ENCODE measurements at regions not wholly inside any gene's neighbourhood (a gene's known extent, or its start where the extent isn't known, plus 50 kb on each side); places are given as distances from the start of the nearest gene placed in this dataset.

DNA sequence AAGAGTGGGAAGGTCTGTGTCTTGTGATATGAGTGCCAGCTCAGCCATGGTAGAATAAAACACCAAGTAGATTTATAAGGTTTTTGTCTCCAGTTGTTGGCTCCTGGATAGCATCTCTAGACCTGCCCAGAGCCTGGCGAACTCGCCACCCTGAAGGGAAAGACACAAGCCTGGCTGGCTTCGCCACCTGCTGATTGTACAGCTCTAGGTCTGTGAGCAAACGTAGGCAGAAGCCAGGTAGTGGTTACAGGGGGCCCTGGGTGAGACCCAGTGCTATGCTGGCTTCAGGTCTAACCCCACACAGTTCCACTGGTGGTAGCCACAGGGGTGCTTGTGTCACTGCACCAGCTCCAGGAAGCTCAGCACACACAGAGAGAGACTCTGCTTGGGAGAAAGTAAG lies 100.5 kb downstream of the BLTP1 start:
- H3K36me3 ChIP-seq (ENCODE audit: low read depth, missing control alignments) = no peaks in the 10 kb centered on the region
- 95 to 96% methylated on average over 3 to 4 of the region's 4 CpGs for WGBS, 2 donors

GRCh38 chr4:122259849-122260248 lies 107.7 kb downstream of the BLTP1 start:
- no peaks in the 10 kb centered on the region for H3K36me3 ChIP-seq (ENCODE audit: low read depth, missing control alignments)
- 94 to 100% methylated on average over 1 of the region's 1 CpG for WGBS, 2 donors

More for the DNA sequence above, 100.5 kb downstream of the BLTP1 start:
- no peak for TF ChIP-seq CTCF (IDR thresholded peaks at IDR 0.05)
- TF ChIP-seq POLR2A (IDR thresholded peaks at IDR 0.05) = no peak
- Histone ChIP-seq H3K9me3 (no peaks in the 10 kb centered on the region), H3K27me3 (no peaks in the 10 kb centered on the region), H3K4me3 (no peak overlapping the region), H3K4me1 (no peaks in the 10 kb centered on the region), H3K27ac (no peak overlapping the region)
- DNase-seq = no peak
- intact Hi-C loops (cut with DNase I; ENCODE audit: low total_unique reads) = no loop called here

GRCh38 chr4:122276359-122276758 lies 102.5 kb upstream of the ADAD1 start:
- TF ChIP-seq POLR2A (IDR thresholded peaks at IDR 0.05) (no peak), CTCF (IDR thresholded peaks at IDR 0.05) (no peak)
- intact Hi-C loops (cut with DNase I; ENCODE audit: low total_unique reads) = no loop called here
- 92 to 100% methylated on average over 1 of the region's 1 CpG for WGBS, 2 donors

More at GRCh38 chr4:122259849-122260248, 107.7 kb downstream of the BLTP1 start:
- TF ChIP-seq CTCF (IDR thresholded peaks at IDR 0.05) = no peak
- no peak for TF ChIP-seq POLR2A (IDR thresholded peaks at IDR 0.05)
- Histone ChIP-seq H3K9me3 (no peaks in the 10 kb centered on the region), H3K27me3 (no peaks in the 10 kb centered on the region), H3K27ac (no peak overlapping the region), H3K4me3 (no peak overlapping the region), H3K4me1 (no peaks in the 10 kb centered on the region)
- DNase-seq = no peak
- intact Hi-C loops (cut with DNase I; ENCODE audit: low total_unique reads) = no loop called here

DNA sequence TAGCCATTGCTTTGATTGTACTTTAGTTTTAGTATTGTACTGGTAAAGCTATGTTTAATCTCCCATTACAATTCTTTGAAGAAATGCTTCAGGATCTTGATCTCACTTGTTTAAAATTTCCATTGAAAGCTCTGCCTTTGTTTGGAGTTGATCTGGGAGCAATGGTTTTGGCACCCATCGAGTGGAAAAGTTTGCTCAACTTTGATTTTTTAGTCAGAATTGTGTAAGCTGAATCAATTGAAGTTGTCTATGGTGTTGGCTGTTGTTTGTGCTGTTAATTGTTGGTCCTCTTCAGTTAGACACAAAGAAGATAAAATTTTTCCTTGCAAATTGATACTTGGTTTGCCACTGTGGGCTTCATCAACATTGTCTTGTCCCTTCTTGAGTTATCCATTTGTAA lies 99.8 kb upstream of the ADAD1 start:
- H3K36me3 ChIP-seq (ENCODE audit: low read depth, missing control alignments) = no peaks in the 10 kb centered on the region

More at GRCh38 chr4:122276359-122276758, 102.5 kb upstream of the ADAD1 start:
- Histone ChIP-seq H3K36me3 (ENCODE audit: low read depth, missing control alignments) (no peaks in the 10 kb centered on the region), H3K27me3 (no peaks in the 10 kb centered on the region), H3K4me1 (no peaks in the 10 kb centered on the region), H3K27ac (no peak overlapping the region), H3K4me3 (no peak overlapping the region), H3K9me3 (no peaks in the 10 kb centered on the region)
- no peak for DNase-seq

More for the DNA sequence above, 99.8 kb upstream of the ADAD1 start:
- intact Hi-C loops (cut with DNase I; ENCODE audit: low total_unique reads) = no loop called here
- Histone ChIP-seq H3K4me3 (no peak overlapping the region), H3K4me1 (no peaks in the 10 kb centered on the region), H3K9me3 (no peaks in the 10 kb centered on the region), H3K27ac (no peak overlapping the region), H3K27me3 (no peaks in the 10 kb centered on the region)
- DNase-seq = no peak
- WGBS, 2 donors = 93 to 98% methylated on average over 1 of the region's 1 CpG
- no peak for TF ChIP-seq CTCF (IDR thresholded peaks at IDR 0.05)
- no peak for TF ChIP-seq POLR2A (IDR thresholded peaks at IDR 0.05)
